Amniotic epithelial cell (primary cell): ENCODE measurements at regions not wholly inside any gene's neighbourhood (a gene's known extent, or its start where the extent isn't known, plus 50 kb on each side); places are given as distances from the start of the nearest gene placed in this dataset.

Experiments used
- DNase-seq: peaks from one replicate; pipeline ENCODE4 v3.0.0-alpha.2; 2010; ENCODE audit warnings: low read depth

DNA sequence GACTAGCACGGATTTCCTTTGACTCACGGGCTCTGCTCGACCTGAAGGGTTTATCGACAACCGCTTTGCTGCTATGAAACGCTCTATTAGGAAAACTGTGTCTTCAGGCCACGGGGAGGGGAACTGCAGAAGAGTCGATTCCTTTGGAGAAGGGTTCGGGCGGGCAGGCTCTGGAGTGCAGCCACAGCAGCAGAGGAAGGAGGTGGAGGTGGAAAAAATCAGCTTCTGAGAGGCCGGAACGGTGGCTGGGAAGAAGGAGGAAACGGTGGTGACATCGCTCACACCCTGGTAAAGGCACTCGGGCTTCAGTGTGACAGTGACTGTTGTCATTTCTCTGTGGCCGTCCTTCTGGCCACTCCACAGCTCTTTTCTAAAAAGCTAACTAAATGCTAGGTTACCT is 64.6 kb upstream of the MGMT start:
- no peak for DNase-seq

DNA sequence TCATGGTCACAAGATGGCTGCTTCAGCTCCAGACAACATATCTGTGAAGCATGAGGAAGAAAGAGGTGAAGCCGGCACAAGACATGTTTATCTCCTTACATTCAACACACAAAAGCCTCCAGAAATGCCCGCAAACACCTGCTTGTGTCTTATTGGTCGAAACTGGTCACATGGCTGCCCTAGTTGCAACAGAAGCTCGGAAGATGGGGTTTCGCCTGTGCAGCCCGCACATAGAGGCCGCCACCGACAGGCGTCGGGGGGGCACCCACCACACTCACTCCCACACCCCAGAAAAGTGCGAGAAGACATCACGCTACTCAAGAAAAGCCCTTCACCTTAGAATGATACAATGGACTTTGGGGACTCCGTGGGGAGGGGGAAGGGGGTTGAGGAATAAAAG is 63.0 kb upstream of the MGMT start:
- no peak for DNase-seq

DNA sequence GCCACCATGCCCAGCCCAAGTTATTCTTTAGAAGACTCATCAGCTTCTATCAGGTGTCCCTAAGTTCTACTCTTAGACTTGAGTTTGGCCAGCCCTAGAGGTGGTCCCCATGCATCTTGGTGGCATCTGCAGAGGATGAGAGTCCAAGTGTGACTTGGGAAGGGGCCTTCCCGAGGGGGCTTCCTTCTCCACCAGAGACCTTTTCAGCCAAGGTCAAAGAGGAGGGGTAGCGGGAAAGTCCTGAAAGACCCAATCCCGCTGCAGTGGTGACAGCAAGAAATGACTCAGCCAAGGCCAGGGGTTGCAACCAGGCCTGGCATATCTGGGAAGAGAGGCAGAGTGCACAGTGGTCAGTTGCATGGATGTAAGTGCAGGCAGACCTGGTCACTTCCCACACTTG is 61.7 kb upstream of the MGMT start:
- no peak for DNase-seq

DNA sequence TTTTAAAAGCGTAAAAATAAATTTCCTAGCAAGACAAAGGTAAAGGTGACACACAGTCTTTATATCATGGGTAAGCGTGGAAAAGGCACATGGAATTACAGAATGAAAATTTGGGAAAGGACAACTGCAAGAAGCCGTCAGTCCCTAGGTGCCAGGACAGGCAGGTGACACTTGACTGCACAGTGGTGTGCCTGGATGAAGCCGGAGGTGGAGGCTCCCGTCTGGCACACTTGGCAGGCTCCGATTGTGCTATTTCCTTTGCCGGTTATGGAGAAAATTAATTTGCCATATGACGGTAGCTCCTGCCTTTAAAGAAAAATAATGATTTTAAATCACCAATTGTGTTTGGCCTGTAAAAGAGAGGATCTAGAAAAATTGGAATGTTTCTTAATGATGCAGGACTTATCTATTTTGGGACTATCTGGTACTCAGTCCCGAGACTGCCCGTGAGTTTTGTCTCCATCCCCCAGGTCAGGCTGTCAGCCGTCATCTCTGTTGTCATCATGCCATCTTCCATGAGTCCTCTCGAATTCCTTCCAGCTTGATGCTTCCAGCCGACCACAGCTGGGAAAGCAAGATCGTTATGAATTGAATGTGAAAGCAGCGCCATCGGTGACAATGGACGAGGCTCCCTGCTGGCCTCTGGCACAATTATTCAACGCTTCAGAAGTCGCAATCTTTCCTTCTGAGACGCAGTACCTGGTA is 56.2 kb upstream of the MGMT start:
- no peak for DNase-seq

DNA sequence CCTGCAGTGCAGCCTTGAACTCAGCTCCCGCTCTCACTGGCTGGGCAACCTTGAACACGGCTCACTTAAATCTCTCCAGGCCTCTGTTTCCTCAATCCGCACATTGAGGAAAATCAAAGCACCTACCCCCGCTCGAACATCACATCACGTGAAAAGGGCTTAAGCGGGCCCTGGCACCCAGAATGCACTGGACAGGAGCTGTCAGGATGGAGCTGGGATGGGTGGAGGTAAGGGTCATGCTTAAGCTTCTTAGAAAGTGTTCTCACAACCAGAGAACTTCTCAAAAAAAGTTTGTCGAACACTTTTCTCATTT is 55.7 kb upstream of the MGMT start:
- DNase-seq: no peak

DNA sequence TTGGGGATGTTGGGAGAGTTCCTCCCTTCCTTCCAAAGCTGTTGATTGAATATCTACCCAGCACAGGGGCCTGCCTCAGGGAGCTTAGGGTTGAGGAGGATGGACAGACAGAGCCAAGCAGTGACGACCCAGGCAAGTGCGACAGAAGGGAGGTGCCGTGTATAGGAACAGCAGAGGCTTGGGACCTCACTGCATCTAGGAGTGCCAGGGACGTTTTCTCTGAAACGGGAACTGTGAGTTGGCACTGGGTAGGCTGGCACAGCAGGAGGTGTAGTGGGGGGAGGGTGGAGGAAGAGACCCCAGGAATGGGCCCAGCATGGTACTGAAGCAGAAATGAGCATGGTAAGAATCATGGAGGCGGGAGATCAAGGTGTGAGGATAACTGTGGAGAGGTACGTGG is 55.3 kb upstream of the MGMT start:
- no peak for DNase-seq

DNA sequence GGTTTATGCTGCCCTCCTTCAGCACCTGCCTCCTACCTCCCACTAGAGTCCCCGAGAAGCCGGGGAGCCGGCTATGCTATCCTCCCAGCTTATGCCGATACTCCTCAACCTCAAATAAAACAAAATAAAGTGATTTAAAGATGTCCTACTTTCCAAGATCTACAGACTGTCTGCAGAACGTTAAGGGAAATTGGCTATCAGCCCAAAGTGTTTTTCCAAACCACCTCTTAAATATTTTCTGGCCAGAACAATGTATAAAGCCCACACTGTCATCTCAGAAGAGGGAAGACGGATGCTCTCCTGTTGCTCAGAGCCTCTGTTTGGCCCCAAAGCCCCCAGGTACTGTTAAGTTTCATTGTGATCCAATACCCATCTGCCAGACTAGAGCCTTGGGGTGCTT is 54.0 kb upstream of the MGMT start:
- DNase-seq: no peak

DNA sequence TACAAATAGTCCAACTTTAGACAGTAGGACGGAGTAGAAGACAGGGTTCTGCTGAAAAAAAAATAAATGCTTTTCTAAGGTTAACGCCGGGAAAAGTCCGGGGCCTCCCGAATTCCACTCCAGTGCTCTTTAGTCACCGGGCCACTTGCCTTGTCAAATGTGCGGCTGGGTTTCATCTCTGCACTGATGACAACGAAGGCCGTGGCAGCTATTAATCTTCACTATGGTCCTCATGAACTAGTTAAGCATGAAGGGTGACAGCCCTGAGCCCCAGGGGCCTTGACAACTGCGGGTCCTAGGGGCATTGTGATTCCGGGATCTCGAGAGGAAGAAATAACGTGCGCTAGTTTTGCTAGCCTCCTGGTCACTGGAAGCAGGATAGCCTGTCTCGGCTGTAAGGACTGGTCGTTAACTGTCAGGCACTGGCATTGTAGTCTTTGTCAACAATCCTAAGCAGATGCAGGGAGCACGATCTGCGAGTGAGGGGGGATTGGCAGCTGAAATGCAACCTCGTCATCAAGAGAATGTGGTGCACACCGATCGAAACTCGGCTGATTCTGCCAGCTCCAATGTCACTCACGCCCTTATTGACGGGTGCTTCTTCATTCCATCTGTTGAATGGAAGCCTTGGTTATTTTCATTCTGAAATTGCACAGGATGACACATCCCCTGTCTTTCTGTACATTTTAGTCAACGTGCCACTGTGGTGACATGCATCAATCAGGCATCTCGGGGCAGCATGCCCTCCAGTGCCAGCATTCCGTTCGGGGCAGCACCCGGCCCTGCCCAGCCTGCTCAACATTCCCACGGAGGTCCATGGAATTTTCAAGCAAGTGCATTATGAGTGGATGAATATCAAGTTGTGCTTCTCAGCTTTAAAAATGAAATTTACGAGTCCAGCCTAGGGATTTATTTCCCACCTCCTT is 51.6 kb upstream of the MGMT start:
- DNase-seq: no peak

DNA sequence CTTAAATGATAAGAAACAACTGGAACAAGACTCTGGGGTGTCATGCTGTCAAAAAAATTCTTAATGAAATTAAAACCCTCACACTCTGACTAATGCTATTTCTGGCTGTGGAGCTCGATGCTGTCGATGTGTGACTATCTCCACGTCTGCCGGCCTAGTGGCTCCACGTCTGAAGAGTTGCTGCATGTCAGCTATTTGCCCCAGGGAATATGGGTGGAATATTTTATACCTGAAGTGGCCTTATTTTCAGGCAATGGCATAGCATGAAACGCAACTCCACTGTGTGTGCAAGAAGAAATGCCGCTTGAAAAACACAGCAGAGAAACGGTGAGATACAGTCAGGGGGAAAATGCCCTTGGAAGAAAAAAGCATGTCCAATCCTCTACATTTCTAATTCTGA is 50.9 kb upstream of the MGMT start:
- no peak for DNase-seq

DNA sequence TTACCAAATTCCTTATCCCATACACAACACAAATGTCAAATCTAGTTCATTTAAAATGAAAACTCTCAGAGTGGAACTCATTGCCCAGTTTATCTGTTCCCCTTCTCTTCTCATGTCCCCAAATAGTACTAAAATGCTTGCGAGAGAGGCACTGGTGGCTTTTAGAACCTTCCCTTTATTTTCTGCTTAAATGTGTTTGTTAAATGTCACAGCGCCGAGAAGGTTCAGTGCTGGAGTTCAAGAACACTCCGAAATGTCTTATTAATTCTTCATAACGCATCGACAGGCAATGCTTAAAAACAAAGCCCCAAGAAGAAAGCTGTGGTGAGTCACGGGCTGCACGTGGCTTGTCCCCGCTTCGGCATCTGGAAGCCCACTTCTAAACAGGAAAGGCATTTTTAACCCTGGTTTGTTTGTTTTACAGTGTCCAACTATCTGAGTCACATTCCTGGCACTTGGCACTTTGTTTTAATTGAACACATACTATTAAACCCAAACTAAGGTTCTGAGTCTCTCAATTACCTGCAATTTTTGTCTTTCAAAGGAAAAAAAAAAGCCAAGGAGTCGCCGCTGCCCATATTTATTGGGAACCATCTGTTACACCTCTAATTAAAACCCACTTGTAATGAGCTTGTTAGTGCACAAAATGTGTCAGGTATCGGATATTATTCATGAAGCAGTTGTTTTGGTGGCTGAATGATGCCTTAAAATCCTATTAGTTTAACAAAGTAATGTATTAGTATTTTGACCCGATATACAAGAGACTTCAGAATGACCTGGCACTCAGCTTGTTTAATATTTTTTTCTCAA is 49.9 kb upstream of the MGMT start:
- DNase-seq: no peak
